NCI-H226 (cell line): ENCODE measurements at regions not wholly inside any gene's neighbourhood (a gene's known extent, or its start where the extent isn't known, plus 50 kb on each side); places are given as distances from the start of the nearest gene placed in this dataset.
A peak's percentile ranks its signal among the peaks of the same experiment; 100 is the strongest.
"Not testable (repeated sequence)": the region's sequence is repeated elsewhere in the genome, so short reads cannot be mapped to it uniquely, and the experiment has no call there.

Experiments
- DNase-seq: peaks from one replicate; pipeline ENCODE4 v3.0.0-alpha.2; 2015

DNA sequence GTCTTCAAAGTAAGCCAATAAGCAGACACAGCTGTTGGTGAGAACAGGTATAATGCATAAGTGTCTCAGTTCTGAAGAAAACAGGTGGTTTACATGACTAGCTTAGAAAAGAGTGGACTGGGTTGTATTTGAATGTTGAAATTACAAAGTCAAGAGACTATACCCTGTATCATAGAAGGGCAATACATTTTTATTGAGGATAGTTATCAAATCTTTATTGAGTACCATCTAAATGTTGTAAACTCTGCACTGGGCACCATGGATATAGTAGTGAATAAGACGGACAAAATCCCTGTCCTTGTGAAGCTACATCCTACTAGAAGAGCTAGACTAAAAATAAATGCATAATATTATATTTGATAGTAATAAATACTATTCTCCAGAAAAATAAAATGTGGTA lies 88.5 kb upstream of the CDC42EP3 start:
- not testable (repeated sequence) for DNase-seq

DNA sequence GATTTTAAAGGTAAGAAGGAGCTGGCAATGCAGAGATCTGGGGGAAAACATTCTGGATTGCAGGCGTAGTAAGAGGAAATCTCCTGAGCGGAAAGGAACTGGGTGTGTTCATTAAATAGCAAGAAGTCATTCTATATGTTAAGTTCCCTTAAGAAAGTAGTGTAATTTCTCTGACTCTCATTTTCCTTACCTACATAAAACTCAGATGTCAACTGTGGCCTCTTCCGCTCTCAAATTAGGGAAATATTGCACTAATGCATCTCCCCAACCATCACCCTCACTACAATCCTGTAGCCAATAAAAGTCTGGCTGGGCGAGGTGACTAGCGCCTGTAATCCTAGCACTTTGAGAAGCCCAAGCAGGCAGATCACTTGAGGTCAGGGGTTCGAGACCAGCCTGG lies 89.0 kb upstream of the CDC42EP3 start:
- DNase-seq: no peak

DNA sequence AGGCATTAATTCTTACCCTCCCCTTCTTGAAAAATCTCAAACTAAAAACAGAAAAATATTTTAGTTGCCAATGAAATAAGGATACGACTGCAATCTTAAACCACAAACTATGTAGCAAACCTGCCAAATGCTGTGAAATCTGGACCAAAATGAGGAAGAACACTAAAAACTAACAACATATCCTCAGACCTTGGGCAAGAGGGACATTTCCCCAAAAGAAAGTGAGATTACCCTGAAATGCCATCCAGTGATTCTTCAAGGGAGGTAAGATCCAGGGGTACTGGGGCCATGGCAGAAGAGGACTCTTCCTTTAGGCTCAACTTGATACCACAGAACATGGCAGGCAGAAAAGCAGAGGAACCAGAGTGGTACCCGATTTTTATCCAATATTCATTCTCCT lies 90.8 kb upstream of the CDC42EP3 start:
- not testable (repeated sequence) for DNase-seq

DNA sequence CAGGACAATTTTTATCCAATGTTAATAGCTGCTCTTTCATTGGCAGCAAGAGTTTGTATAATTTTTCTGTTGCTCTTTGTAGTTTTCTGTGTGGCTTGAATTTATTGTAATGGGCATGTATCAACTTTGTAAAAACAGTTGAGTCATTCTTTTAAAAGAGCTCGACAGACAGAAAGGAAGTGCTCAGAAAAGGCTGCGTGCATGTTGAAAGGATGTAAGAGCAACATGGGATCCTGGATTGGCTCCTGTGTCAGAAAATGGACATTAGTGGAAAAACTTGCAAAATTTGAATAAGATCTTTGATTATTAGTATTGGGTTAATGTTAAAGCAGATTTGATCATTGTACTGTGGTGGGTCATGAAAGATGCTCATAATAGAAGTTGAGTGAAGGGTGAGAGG lies 93.3 kb upstream of the CDC42EP3 start:
- no peak for DNase-seq

DNA sequence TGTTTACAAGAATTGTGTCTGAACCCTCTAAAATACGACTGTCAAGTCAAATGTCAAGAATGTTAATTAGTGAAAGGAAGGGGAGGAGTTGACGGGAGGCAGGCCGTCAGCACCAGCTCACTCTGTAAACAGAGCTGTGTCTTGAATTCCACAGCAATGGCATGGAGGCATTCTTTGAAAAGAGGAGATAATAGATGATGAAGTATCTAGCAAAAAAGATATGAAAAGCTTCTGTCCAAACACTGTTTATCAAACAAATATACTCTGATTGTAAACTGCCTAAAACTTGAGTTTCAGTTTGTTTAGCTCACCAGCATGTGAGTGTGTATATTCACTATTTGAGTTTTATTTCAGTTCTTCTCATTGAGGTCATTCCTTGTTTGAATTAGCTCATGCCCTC lies 94.7 kb upstream of the CDC42EP3 start:
- DNase-seq: peak; percentile 62

- DNase-seq: peak; percentile 44
These were observed 95.6 kb upstream of the CDC42EP3 start for GRCh38 chr2:37767046-37767445.

DNA sequence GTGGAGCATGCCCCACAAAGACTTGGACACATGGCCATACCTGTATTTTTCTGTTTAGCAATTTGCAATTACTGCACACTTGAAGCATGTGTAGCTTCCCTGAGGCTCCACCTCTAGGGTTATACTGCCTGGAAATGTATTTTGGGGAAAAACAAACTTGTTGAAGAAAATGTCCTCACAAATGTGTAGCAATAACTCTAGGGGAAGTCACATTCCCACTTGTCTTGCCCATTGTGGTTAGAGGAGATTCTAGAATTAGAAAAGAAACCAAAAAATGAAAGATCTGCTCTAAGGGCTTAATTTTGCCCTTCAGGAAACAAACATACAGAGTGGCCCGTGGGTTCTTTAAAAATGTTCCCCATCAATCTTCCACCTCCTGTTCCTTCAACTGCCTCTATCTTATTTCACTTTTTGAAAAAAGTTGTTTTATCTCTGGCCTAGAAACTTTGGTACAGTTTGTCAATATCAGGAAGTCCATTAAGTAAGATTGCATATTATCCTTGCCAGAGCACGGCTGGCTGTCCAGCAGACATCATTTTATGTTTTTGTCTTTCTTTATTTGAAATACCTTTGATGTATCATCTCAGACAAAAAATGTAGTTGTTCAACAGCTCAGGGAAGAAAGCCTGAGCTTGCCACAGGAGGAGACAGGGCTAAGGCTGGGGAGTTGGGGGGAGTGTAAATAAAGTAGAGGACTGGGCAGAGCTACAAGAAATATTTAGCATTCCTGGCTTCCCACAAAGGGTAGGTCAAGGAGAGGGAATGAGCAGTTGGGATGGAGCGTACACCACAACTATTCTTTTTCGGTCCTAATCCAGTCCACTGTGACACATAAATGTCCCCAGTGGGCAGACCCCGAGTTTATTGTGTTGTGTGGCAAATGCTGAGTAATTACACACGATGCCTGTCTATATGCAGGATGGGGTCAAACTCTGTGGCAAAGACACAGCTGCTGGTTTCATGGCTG lies 96.8 kb upstream of the CDC42EP3 start:
- peak; percentile 94 for DNase-seq

GRCh38 chr2:37769551-37769950 lies 98.1 kb upstream of the CDC42EP3 start:
- DNase-seq: no peak

- no peak for DNase-seq
These were observed 99.4 kb upstream of the CDC42EP3 start for GRCh38 chr2:37770797-37771196.

GRCh38 chr2:37771600-37772088 lies 100.2 kb upstream of the CDC42EP3 start:
- peak; percentile 56 for DNase-seq

DNA sequence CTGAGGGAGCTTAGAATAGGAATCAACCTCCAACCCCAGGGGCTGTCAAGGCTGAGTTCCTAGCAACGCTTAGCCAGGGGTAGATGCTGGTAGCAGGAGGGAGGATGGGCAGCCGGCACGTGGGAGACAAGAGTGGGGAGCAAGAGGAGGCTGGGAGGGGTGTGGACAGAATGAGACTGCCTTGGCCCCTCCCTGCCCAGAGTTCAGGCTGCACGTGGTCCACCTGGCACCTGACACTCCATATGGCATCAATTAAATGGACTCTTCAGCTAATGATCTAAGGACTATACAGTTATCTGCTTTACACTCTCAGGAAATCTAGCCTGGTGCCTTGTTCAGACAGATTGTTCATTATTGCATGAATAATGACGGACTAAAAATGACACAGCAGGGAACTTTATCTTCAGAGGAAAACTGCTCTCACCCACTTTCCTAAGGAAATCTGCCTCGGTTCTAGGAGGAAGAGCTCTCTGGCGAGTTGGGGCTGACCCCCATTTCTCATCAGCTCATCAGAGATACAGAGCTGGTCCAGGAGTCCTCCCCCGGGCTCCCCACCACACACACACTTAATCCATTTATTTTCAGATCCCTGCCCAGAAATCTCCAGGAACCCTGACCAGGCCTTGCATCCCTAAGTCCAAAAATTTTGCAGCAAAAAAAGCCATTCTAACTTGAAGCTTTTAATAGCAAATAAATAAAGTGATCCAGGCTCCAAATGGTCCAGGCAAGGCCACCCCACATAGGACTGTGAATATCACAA lies 102.1 kb upstream of the CDC42EP3 start:
- no peak for DNase-seq

- not testable (repeated sequence) for DNase-seq
These were observed 102.9 kb upstream of the CDC42EP3 start for GRCh38 chr2:37774171-37774944.

- DNase-seq: no peak
These were observed 103.8 kb upstream of the CDC42EP3 start for GRCh38 chr2:37774976-37775907.

- DNase-seq: peak; percentile 94
These were observed 104.4 kb upstream of the CDC42EP3 start for GRCh38 chr2:37775908-37776250.

GRCh38 chr2:37776487-37776886 lies 105.0 kb upstream of the CDC42EP3 start:
- DNase-seq: peak; percentile 97

- DNase-seq: no peak
These were observed 107.7 kb upstream of the CDC42EP3 start for GRCh38 chr2:37779139-37779538.

- no peak for DNase-seq
These were observed 108.4 kb upstream of the CDC42EP3 start for GRCh38 chr2:37779611-37780386.

- peak; percentile 40 for DNase-seq
These were observed 108.9 kb upstream of the CDC42EP3 start for GRCh38 chr2:37780387-37780676.

DNA sequence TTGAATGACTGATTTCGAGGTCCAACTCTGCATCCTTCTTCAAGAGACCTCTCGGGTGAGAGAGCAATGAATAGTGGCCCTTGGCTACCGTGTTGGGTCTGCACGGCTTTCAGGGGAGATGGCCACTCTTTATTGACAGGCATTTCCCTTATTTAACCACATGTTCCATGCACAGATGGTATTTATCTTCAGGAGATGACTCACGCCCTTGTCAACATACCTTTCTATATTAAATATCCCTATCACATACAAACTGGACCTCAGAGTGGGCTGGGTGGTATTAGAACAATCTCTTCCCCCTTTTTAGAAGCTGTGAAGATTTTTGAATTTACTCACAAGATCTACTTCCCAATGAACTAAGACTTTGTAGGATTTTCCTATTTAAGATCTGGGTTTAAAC lies 109.6 kb upstream of the CDC42EP3 start:
- DNase-seq: peak; percentile 71

DNA sequence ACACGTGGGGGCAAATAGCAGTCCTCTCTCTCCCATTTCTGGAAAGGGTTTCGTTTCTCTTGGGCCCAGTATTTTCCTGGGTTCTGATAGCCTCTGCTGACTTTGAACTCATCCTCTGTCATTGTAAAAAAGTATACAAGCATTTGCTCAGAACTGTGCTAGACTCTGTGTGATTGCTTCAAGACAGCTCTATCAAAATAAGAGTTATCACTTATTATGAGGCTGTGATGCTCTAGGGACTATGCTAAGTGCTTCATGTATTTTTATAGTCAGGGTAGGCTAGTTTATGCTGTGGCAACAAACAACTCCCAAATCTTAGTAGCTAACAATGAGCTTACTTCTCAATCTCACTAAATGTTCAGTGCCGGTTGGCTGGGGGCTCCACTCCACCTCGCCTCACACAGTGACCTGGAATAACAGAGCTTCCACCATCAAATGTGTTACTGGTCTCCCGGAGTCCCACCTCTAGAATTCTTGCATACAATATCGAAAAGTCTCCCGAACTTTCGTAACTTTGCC lies 110.8 kb upstream of the CDC42EP3 start:
- no peak for DNase-seq
